Mucosa of rectum (tissue), 2 donors: ENCODE measurements at regions not wholly inside any gene's neighbourhood (a gene's known extent, or its start where the extent isn't known, plus 50 kb on each side); places are given as distances from the start of the nearest gene placed in this dataset.

Experiments used
- H3K27ac ChIP-seq, 2 donors: one replicate each; pipeline ENCODE4 v1.7.0; 2013; ENCODE audit warnings: inconsistent platforms in 2 of 2, low read depth in 2 of 2, low read length in 2 of 2
- H3K27me3 ChIP-seq, 2 donors: one replicate each; pipeline ENCODE4 v1.7.0; 2013; ENCODE audit warnings: low read length in 2 of 2; ENCODE audit not compliant: control insufficient read depth in 2 of 2, insufficient read depth in 2 of 2
- H3K36me3 ChIP-seq, 2 donors: one replicate each; pipeline ENCODE4 v1.7.0; 2013; ENCODE audit warnings: low read length in 2 of 2; ENCODE audit not compliant: control insufficient read depth in 2 of 2, insufficient read depth in 2 of 2
- H3K4me1 ChIP-seq, 2 donors: one replicate each; pipeline ENCODE4 v1.7.0; 2013; ENCODE audit warnings: low read length in 2 of 2, mild to moderate bottlenecking in 1 of 2; ENCODE audit not compliant: control insufficient read depth in 2 of 2, insufficient read depth in 2 of 2
- H3K4me3 ChIP-seq, 2 donors: one replicate each; pipeline ENCODE4 v1.7.0; 2013; ENCODE audit warnings: low read length in 2 of 2
- H3K9ac ChIP-seq, 2 donors: one replicate each; pipeline ENCODE4 v1.7.0; 2013; ENCODE audit warnings: low read length in 2 of 2, low read depth in 1 of 2, mild to moderate bottlenecking in 1 of 2
- H3K9me3 ChIP-seq, 2 donors: one replicate each; pipeline ENCODE4 v1.7.0; 2013; ENCODE audit warnings: low read length in 2 of 2; ENCODE audit not compliant: control insufficient read depth in 2 of 2
- donor health status: healthy.
- donor health status: Normal muscosa, but diverticular disease.

- Histone ChIP-seq H3K27ac (no peak overlapping the region), H3K4me1 (no peaks in the 10 kb centered on the region), H3K9me3 (no peaks in the 10 kb centered on the region), H3K4me3 (no peak overlapping the region), H3K36me3 (no peaks in the 10 kb centered on the region), H3K9ac (no peak overlapping the region), H3K27me3 (no peaks in the 10 kb centered on the region)
Measured at GRCh38 chr14:26765768-26766520, 168.1 kb upstream of the NOVA1 start.

GRCh38 chr14:26766726-26767125 lies 168.9 kb upstream of the NOVA1 start:
- Histone ChIP-seq H3K27me3 (no peaks in the 10 kb centered on the region), H3K9me3 (no peaks in the 10 kb centered on the region), H3K4me1 (no peaks in the 10 kb centered on the region), H3K4me3 (no peak overlapping the region), H3K27ac (no peak overlapping the region), H3K36me3 (no peaks in the 10 kb centered on the region), H3K9ac (no peak overlapping the region)

- H3K4me3 ChIP-seq: no peak overlapping the region
- H3K36me3 ChIP-seq: no peaks in the 10 kb centered on the region
- no peaks in the 10 kb centered on the region for H3K4me1 ChIP-seq
- no peaks in the 10 kb centered on the region for H3K27me3 ChIP-seq
- no peaks in the 10 kb centered on the region for H3K9me3 ChIP-seq
- H3K27ac ChIP-seq: no peak overlapping the region
- H3K9ac ChIP-seq: no peak overlapping the region
Measured at GRCh38 chr14:26773906-26774593, 176.2 kb upstream of the NOVA1 start.

- Histone ChIP-seq H3K9ac (no peak overlapping the region), H3K27me3 (no peaks in the 10 kb centered on the region), H3K9me3 (no peaks in the 10 kb centered on the region), H3K4me1 (no peaks in the 10 kb centered on the region), H3K4me3 (no peak overlapping the region), H3K36me3 (no peaks in the 10 kb centered on the region), H3K27ac (no peak overlapping the region)
Measured at GRCh38 chr14:26775765-26776563, 178.1 kb upstream of the NOVA1 start.

GRCh38 chr14:26791117-26791806 lies 193.4 kb upstream of the NOVA1 start:
- Histone ChIP-seq H3K27ac (no peak overlapping the region), H3K4me1 (no peaks in the 10 kb centered on the region), H3K9ac (no peak overlapping the region), H3K27me3 (no peaks in the 10 kb centered on the region), H3K9me3 (no peaks in the 10 kb centered on the region), H3K4me3 (no peak overlapping the region), H3K36me3 (no peaks in the 10 kb centered on the region)

- Histone ChIP-seq H3K4me3 (no peak overlapping the region), H3K9ac (no peak overlapping the region), H3K27me3 (no peaks in the 10 kb centered on the region), H3K9me3 (no peaks in the 10 kb centered on the region), H3K27ac (no peak overlapping the region), H3K36me3 (no peaks in the 10 kb centered on the region), H3K4me1 (no peaks in the 10 kb centered on the region)
Measured at GRCh38 chr14:26794731-26795130, 196.9 kb upstream of the NOVA1 start.

GRCh38 chr14:26808407-26808806 lies 210.6 kb upstream of the NOVA1 start:
- H3K4me1 ChIP-seq: no peaks in the 10 kb centered on the region
- H3K9me3 ChIP-seq: no peaks in the 10 kb centered on the region
- H3K27me3 ChIP-seq: no peaks in the 10 kb centered on the region
- H3K27ac ChIP-seq: no peak overlapping the region
- no peaks in the 10 kb centered on the region for H3K36me3 ChIP-seq
- no peak overlapping the region for H3K9ac ChIP-seq
- H3K4me3 ChIP-seq: no peak overlapping the region

- H3K4me1 ChIP-seq: no peaks in the 10 kb centered on the region
- no peaks in the 10 kb centered on the region for H3K9me3 ChIP-seq
- no peak overlapping the region for H3K27ac ChIP-seq
- no peaks in the 10 kb centered on the region for H3K27me3 ChIP-seq
- H3K36me3 ChIP-seq: no peaks in the 10 kb centered on the region
- H3K4me3 ChIP-seq: no peak overlapping the region
- H3K9ac ChIP-seq: no peak overlapping the region
Measured at GRCh38 chr14:26810631-26811030, 212.8 kb upstream of the NOVA1 start.

- no peak overlapping the region for H3K9ac ChIP-seq
- H3K4me1 ChIP-seq: no peaks in the 10 kb centered on the region
- H3K9me3 ChIP-seq: no peaks in the 10 kb centered on the region
- no peaks in the 10 kb centered on the region for H3K27me3 ChIP-seq
- no peaks in the 10 kb centered on the region for H3K36me3 ChIP-seq
- H3K27ac ChIP-seq: no peak overlapping the region
- H3K4me3 ChIP-seq: no peak overlapping the region
Measured at GRCh38 chr14:26811756-26812305, 214.0 kb upstream of the NOVA1 start.
